ENCODE measurements at regions not wholly inside any gene's neighbourhood (a gene's known extent, or its start where the extent isn't known, plus 50 kb on each side); places are given as distances from the start of the nearest gene placed in this dataset.

- no peak for DNase-seq (ENCODE audit: low read depth)
These were observed 322.5 kb upstream of the IRX4 start for GRCh38 chr5:2205185-2205585.

GRCh38 chr5:2204366-2205184 lies 321.9 kb upstream of the IRX4 start:
- DNase-seq (ENCODE audit: low read depth) = no peak

GRCh38 chr5:2203774-2204173 lies 321.0 kb upstream of the IRX4 start:
- DNase-seq (ENCODE audit: low read depth) = no peak

- DNase-seq (ENCODE audit: low read depth) = no peak
These were observed 319.1 kb upstream of the IRX4 start for GRCh38 chr5:2201832-2202231.

- DNase-seq (ENCODE audit: low read depth) = no peak
These were observed 318.7 kb upstream of the IRX4 start for GRCh38 chr5:2201421-2201820.

- DNase-seq (ENCODE audit: low read depth) = no peak
These were observed 318.3 kb upstream of the IRX4 start for GRCh38 chr5:2201011-2201410.

- no peak for DNase-seq (ENCODE audit: low read depth)
These were observed 317.7 kb upstream of the IRX4 start for GRCh38 chr5:2200261-2200950.

GRCh38 chr5:2199697-2200096 lies 317.0 kb upstream of the IRX4 start:
- no peak for DNase-seq (ENCODE audit: low read depth)

- DNase-seq (ENCODE audit: low read depth) = no peak
These were observed 314.4 kb upstream of the IRX4 start for GRCh38 chr5:2196989-2197619.

- DNase-seq (ENCODE audit: low read depth) = no peak
These were observed 313.7 kb upstream of the IRX4 start for GRCh38 chr5:2196416-2196815.

- DNase-seq (ENCODE audit: low read depth) = no peak
These were observed 312.2 kb upstream of the IRX4 start for GRCh38 chr5:2194949-2195348.

- DNase-seq (ENCODE audit: low read depth) = no peak
These were observed 311.5 kb upstream of the IRX4 start for GRCh38 chr5:2194236-2194555.

GRCh38 chr5:2193542-2194235 lies 311.0 kb upstream of the IRX4 start:
- DNase-seq (ENCODE audit: low read depth) = no peak

GRCh38 chr5:2193142-2193541 lies 310.4 kb upstream of the IRX4 start:
- no peak for DNase-seq (ENCODE audit: low read depth)

GRCh38 chr5:2192496-2192895 lies 309.8 kb upstream of the IRX4 start:
- no peak for DNase-seq (ENCODE audit: low read depth)

- DNase-seq (ENCODE audit: low read depth) = no peak
These were observed 309.2 kb upstream of the IRX4 start for GRCh38 chr5:2191972-2192371.

GRCh38 chr5:2190549-2190948 lies 307.8 kb upstream of the IRX4 start:
- no peak for DNase-seq (ENCODE audit: low read depth)

GRCh38 chr5:2188661-2189060 lies 305.9 kb upstream of the IRX4 start:
- no peak for DNase-seq (ENCODE audit: low read depth)

GRCh38 chr5:2188137-2188536 lies 305.4 kb upstream of the IRX4 start:
- no peak for DNase-seq (ENCODE audit: low read depth)

GRCh38 chr5:2187687-2188086 lies 305.0 kb upstream of the IRX4 start:
- no peak for DNase-seq (ENCODE audit: low read depth)

GRCh38 chr5:2187156-2187555 lies 304.4 kb upstream of the IRX4 start:
- DNase-seq (ENCODE audit: low read depth) = no peak

GRCh38 chr5:2186472-2187015 lies 303.8 kb upstream of the IRX4 start:
- DNase-seq (ENCODE audit: low read depth) = no peak

Measured in stimulated activated CD8-positive, alpha-beta memory T cell treated with anti-CD3 and anti-CD28 coated beads, Interleukin-12 subunit alpha, Interleukin-12 subunit beta, amount 100 ng/mL, for 4 hours (primary cell).